ENCODE measurements at regions not wholly inside any gene's neighbourhood (a gene's known extent, or its start where the extent isn't known, plus 50 kb on each side); places are given as distances from the start of the nearest gene placed in this dataset.

DNA sequence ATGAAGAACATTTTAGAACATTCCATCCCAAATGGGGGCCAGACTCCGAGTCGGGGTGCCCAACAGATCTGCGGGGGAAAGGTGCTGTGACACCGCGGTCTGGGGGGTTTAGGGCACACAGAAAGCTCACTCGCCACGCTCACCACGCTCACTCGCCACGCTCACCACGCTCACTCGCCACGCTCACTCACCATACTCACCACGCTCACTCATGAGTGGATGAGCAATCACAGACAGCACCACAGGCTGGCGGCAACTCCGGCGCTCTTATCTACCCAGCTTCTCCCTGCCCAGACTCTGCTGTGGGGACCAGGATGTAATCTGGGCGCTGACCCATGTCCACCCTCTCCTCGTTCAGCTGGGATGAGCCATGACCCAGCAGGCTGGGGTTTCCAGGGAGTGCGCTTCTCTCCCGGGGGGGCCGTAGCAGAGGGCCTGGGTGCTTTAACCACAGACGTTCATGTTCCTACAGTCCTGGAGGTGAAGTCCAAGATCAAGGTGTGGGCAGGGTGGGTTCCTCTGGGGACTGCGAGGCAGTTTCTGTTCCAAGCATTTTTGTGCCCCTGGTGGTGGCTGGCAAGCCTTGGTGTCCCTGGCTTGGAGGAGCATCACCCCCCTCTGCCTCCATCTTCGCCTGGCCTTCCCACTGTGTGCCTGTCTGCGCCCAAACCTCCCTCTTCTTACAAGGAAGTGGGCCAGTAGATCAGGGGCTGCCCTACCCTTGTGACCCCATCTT lies 141.2 kb downstream of the CTTN start:
- no peak for TF ChIP-seq MXI1 (conservative IDR thresholded peaks at IDR 0.05; ENCODE audit: poor library complexity, severe bottlenecking)
- TF ChIP-seq, protein P1, sequence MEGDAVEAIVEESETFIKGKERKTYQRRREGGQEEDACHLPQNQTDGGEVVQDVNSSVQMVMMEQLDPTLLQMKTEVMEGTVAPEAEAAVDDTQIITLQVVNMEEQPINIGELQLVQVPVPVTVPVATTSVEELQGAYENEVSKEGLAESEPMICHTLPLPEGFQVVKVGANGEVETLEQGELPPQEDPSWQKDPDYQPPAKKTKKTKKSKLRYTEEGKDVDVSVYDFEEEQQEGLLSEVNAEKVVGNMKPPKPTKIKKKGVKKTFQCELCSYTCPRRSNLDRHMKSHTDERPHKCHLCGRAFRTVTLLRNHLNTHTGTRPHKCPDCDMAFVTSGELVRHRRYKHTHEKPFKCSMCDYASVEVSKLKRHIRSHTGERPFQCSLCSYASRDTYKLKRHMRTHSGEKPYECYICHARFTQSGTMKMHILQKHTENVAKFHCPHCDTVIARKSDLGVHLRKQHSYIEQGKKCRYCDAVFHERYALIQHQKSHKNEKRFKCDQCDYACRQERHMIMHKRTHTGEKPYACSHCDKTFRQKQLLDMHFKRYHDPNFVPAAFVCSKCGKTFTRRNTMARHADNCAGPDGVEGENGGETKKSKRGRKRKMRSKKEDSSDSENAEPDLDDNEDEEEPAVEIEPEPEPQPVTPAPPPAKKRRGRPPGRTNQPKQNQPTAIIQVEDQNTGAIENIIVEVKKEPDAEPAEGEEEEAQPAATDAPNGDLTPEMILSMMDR (IDR thresholded peaks at IDR 0.05; ENCODE audit: poor library complexity, severe bottlenecking) = no peak
- no peak for TF ChIP-seq POLR2AphosphoS5 (IDR thresholded peaks at IDR 0.05)
- TF ChIP-seq EZH2 (IDR thresholded peaks at IDR 0.05; ENCODE audit: borderline replicate concordance, insufficient read depth, low read length, poor library complexity, severe bottlenecking) = no peak
- TF ChIP-seq, protein P2, sequence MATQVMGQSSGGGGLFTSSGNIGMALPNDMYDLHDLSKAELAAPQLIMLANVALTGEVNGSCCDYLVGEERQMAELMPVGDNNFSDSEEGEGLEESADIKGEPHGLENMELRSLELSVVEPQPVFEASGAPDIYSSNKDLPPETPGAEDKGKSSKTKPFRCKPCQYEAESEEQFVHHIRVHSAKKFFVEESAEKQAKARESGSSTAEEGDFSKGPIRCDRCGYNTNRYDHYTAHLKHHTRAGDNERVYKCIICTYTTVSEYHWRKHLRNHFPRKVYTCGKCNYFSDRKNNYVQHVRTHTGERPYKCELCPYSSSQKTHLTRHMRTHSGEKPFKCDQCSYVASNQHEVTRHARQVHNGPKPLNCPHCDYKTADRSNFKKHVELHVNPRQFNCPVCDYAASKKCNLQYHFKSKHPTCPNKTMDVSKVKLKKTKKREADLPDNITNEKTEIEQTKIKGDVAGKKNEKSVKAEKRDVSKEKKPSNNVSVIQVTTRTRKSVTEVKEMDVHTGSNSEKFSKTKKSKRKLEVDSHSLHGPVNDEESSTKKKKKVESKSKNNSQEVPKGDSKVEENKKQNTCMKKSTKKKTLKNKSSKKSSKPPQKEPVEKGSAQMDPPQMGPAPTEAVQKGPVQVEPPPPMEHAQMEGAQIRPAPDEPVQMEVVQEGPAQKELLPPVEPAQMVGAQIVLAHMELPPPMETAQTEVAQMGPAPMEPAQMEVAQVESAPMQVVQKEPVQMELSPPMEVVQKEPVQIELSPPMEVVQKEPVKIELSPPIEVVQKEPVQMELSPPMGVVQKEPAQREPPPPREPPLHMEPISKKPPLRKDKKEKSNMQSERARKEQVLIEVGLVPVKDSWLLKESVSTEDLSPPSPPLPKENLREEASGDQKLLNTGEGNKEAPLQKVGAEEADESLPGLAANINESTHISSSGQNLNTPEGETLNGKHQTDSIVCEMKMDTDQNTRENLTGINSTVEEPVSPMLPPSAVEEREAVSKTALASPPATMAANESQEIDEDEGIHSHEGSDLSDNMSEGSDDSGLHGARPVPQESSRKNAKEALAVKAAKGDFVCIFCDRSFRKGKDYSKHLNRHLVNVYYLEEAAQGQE (IDR thresholded peaks at IDR 0.05; ENCODE audit: borderline replicate concordance) = no peak
- TF ChIP-seq EP300 (conservative IDR thresholded peaks at IDR 0.05; ENCODE audit: poor library complexity, severe bottlenecking) = no peak
